Hepatocyte (in vitro differentiated cells): ENCODE measurements at regions not wholly inside any gene's neighbourhood (a gene's known extent, or its start where the extent isn't known, plus 50 kb on each side); places are given as distances from the start of the nearest gene placed in this dataset.

Experiments
- DNase-seq: peaks from one replicate; pipeline ENCODE4 v3.0.0-alpha.2; 2016; ENCODE audit warnings: low spot score
- H2AFZ ChIP-seq: fragments of 200-600 bp; sonication (generic); 2 replicates; pipeline ENCODE4 v1.6.0; 2016; ENCODE audit warnings: antibody characterized with exemption, mild to moderate bottlenecking
- H3K27ac ChIP-seq: fragments of 200-600 bp; sonication (generic); 2 replicates; pipeline ENCODE4 v1.5.1; 2016; ENCODE audit warnings: mild to moderate bottlenecking
- H3K27me3 ChIP-seq: fragments of 200-600 bp; sonication (generic); 2 replicates; pipeline ENCODE4 v1.6.1; 2016
- H3K36me3 ChIP-seq: fragments of 200-600 bp; sonication (generic); replicated peaks from 2 replicates; pipeline ENCODE4 v1.5.1; 2016; ENCODE audit warnings: low read depth; ENCODE audit not compliant: insufficient read depth
- H3K4me1 ChIP-seq: fragments of 200-600 bp; sonication (generic); 2 replicates; pipeline ENCODE4 v1.5.1; 2016; ENCODE audit warnings: mild to moderate bottlenecking, moderate library complexity; ENCODE audit not compliant: insufficient read depth
- H3K4me2 ChIP-seq: fragments of 200-600 bp; sonication (generic); 2 replicates; pipeline ENCODE4 v1.6.0; 2016
- H3K4me3 ChIP-seq: fragments of 200-600 bp; sonication (generic); 2 replicates; pipeline ENCODE4 v1.5.1; 2016; ENCODE audit warnings: mild to moderate bottlenecking
- H3K79me2 ChIP-seq: fragments of 200-600 bp; sonication (generic); 2 replicates; pipeline ENCODE4 v1.6.0; 2017; ENCODE audit warnings: mild to moderate bottlenecking
- H3K9me2 ChIP-seq: fragments of 200-600 bp; sonication (generic); replicated peaks from 2 replicates; pipeline ENCODE4 v1.6.0; 2017; ENCODE audit warnings: mild to moderate bottlenecking; ENCODE audit not compliant: insufficient read depth
- H3K9me3 ChIP-seq: fragments of 200-600 bp; sonication (generic); 2 replicates; pipeline ENCODE4 v1.5.1; 2016; ENCODE audit warnings: low read depth, mild to moderate bottlenecking
- H4K20me1 ChIP-seq: fragments of 200-600 bp; sonication (generic); 2 replicates; pipeline ENCODE4 v1.6.0; 2016; ENCODE audit warnings: mild to moderate bottlenecking; ENCODE audit not compliant: insufficient read depth, poor library complexity, severe bottlenecking
- EZH2 ChIP-seq: fragments of 200-600 bp; sonication (generic); IDR thresholded peaks from 2 replicates; pipeline ENCODE4 v1.6.1; 2016; ENCODE audit warnings: antibody characterized with exemption, mild to moderate bottlenecking, borderline replicate concordance
- EZH2phosphoT487 ChIP-seq: fragments of 200-600 bp; sonication (generic); IDR thresholded peaks from one replicate; pipeline ENCODE4 v1.6.1; 2018; ENCODE audit warnings: antibody characterized with exemption, mild to moderate bottlenecking, low read depth, moderate library complexity; ENCODE audit not compliant: unreplicated experiment, severe bottlenecking
- WGBS: methylation state at CpG from one replicate; pipeline ENCODE4 v1.1.6; 2016; ENCODE audit warnings: low lambda C conversion rate; ENCODE audit errors: missing lambda C conversion rate; 5-methylcytosine and 5-hydroxymethylcytosine counted together
- TF ChIP-seq, protein P1 (sequence below): fragments of 200-600 bp; sonication (generic); IDR thresholded peaks from 2 replicates; pipeline ENCODE4 v1.5.1; 2016; ENCODE audit warnings: antibody characterized with exemption, mild to moderate bottlenecking; ENCODE audit not compliant: poor library complexity

GRCh38 chr20:11799281-11799684, 118.4 kb upstream of the BTBD3 start:
- Histone ChIP-seq H3K4me3 (no peak overlapping the region), H3K27ac (no peak overlapping the region), H2AFZ (no peak overlapping the region), H3K79me2 (no peaks in the 10 kb centered on the region), H3K4me2 (no peak overlapping the region), H3K4me1 (no peaks in the 10 kb centered on the region), H3K27me3 (no peaks in the 10 kb centered on the region), H3K36me3 (no peaks in the 10 kb centered on the region), H3K9me2 (no peaks in the 10 kb centered on the region), H3K9me3 (no peaks in the 10 kb centered on the region), H4K20me1 (no peaks in the 10 kb centered on the region)
- TF ChIP-seq, protein P1, sequence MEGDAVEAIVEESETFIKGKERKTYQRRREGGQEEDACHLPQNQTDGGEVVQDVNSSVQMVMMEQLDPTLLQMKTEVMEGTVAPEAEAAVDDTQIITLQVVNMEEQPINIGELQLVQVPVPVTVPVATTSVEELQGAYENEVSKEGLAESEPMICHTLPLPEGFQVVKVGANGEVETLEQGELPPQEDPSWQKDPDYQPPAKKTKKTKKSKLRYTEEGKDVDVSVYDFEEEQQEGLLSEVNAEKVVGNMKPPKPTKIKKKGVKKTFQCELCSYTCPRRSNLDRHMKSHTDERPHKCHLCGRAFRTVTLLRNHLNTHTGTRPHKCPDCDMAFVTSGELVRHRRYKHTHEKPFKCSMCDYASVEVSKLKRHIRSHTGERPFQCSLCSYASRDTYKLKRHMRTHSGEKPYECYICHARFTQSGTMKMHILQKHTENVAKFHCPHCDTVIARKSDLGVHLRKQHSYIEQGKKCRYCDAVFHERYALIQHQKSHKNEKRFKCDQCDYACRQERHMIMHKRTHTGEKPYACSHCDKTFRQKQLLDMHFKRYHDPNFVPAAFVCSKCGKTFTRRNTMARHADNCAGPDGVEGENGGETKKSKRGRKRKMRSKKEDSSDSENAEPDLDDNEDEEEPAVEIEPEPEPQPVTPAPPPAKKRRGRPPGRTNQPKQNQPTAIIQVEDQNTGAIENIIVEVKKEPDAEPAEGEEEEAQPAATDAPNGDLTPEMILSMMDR, result no peak
- no peak for TF ChIP-seq EZH2
- TF ChIP-seq EZH2phosphoT487, result no peak
- DNase-seq, result peak; percentile 27
- WGBS, result 51% methylated on average over 2 of the region's 2 CpGs

GRCh38 chr20:11807054-11808048, 110.3 kb upstream of the BTBD3 start:
- H3K27ac ChIP-seq, result no peak overlapping the region
- DNase-seq, result no peak
- no peaks in the 10 kb centered on the region for H3K4me1 ChIP-seq
- no peaks in the 10 kb centered on the region for H3K27me3 ChIP-seq
- no peak overlapping the region for H3K4me3 ChIP-seq
- no peaks in the 10 kb centered on the region for H3K79me2 ChIP-seq
- TF ChIP-seq, protein P1, result no peak
- TF ChIP-seq EZH2 (no peak), EZH2phosphoT487 (no peak)
- H3K9me3 ChIP-seq, result no peaks in the 10 kb centered on the region
- H2AFZ ChIP-seq, result no peak overlapping the region
- H3K36me3 ChIP-seq, result no peaks in the 10 kb centered on the region
- whole genome bisulfite sequencing, result 58% methylated on average over 4 of the region's 4 CpGs
- H4K20me1 ChIP-seq, result no peaks in the 10 kb centered on the region
- no peaks in the 10 kb centered on the region for H3K9me2 ChIP-seq
- H3K4me2 ChIP-seq, result peak overlapping the region; percentile 10

GRCh38 chr20:11808841-11809240, 108.9 kb upstream of the BTBD3 start:
- Histone ChIP-seq H3K9me2 (no peaks in the 10 kb centered on the region), H3K4me1 (no peaks in the 10 kb centered on the region), H3K4me3 (no peak overlapping the region), H3K4me2 (no peak overlapping the region), H4K20me1 (no peaks in the 10 kb centered on the region), H3K27ac (no peak overlapping the region), H3K36me3 (no peaks in the 10 kb centered on the region), H2AFZ (no peak overlapping the region), H3K79me2 (no peaks in the 10 kb centered on the region), H3K27me3 (no peaks in the 10 kb centered on the region), H3K9me3 (no peaks in the 10 kb centered on the region)
- WGBS, result 89% methylated on average over 5 of the region's 5 CpGs
- DNase-seq, result no peak
- TF ChIP-seq EZH2phosphoT487, result no peak

- H3K4me3 ChIP-seq, result no peak overlapping the region
- H2AFZ ChIP-seq, result no peak overlapping the region
- no peaks in the 10 kb centered on the region for H3K9me3 ChIP-seq
- no peaks in the 10 kb centered on the region for H3K27me3 ChIP-seq
- TF ChIP-seq, protein P1, result no peak
- H3K4me1 ChIP-seq, result no peaks in the 10 kb centered on the region
- H4K20me1 ChIP-seq, result no peaks in the 10 kb centered on the region
- no peaks in the 10 kb centered on the region for H3K36me3 ChIP-seq
- no peak for DNase-seq
- 54% methylated on average over 4 of the region's 4 CpGs for WGBS
- no peak overlapping the region for H3K4me2 ChIP-seq
- no peak overlapping the region for H3K27ac ChIP-seq
- no peaks in the 10 kb centered on the region for H3K79me2 ChIP-seq
- H3K9me2 ChIP-seq, result no peaks in the 10 kb centered on the region
These were observed 107.2 kb upstream of the BTBD3 start for GRCh38 chr20:11810311-11811083.
